ENCODE measurements at regions not wholly inside any gene's neighbourhood (a gene's known extent, or its start where the extent isn't known, plus 50 kb on each side); places are given as distances from the start of the nearest gene placed in this dataset.

DNA sequence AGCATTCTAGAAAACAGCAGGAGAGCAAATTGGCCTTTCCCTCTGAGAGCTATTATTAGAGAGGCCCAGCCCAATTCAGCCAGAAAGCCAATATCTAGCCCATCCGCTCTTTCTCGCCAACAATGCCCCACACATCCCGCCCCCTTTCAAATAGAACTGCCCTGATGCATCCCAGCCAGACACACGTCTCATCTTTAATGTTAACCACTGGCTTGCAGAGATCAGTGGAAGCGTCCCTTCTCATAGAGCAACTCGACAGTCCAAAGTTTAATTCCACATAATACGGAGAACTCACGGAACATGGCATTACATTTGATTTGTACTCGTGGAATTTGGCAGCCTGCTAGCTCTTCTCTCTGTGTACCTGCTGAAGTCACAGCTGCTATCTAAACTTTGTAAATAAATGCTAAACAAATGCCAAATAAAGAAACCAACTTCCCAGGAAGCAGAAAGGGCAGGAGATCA is 304.4 kb downstream of the DHX15 start:
- Histone ChIP-seq H3K4me3 (no peak overlapping the region), H3K9me3 (no peaks in the 10 kb centered on the region), H3K36me3 (no peaks in the 10 kb centered on the region), H3K27me3 (no peaks in the 10 kb centered on the region)
- no peak for DNase-seq

DNA sequence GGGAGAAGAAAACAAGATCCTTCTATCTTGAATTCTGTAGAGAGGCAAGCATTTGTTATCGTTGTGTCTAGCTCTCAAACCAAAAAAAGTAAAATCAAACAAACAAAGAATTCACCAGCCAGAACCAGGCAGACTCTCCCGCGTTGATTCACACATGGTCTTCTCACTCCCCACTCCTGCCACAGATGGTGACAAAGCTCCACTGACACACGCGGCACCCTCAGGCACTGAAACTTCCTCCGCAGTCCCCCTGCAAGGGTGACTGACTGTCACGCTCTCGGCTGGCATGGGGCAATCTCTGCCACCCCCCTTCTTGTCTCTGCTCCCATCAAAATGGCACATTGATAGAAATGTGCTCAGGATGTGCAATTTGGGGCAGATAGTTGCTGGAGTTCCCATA is 304.9 kb downstream of the DHX15 start:
- DNase-seq, result no peak

DNA sequence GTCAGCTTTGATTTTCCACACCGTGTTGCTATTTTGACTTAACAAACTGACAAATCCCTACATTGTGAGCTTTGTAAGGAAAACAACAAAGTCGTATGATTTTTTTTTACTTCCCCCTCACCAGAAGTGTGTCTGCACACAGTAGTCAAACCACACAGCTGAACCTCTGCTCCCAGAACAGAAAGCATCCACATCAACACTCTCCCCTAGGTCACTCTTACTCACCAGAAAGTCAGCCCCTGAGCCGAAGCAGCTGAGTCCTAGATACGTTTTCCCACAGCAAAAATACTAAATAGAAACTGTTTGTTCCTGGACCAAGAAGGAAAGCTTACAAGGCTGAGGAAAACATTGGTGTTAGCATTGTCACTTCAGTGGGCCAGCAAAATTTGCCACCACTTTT is 305.7 kb downstream of the DHX15 start:
- Histone ChIP-seq H3K27me3 (no peaks in the 10 kb centered on the region), H3K36me3 (no peaks in the 10 kb centered on the region), H3K9me3 (no peaks in the 10 kb centered on the region), H3K4me3 (no peak overlapping the region)
- DNase-seq, result no peak

More for the DNA sequence above, 304.9 kb downstream of the DHX15 start:
- Histone ChIP-seq H3K27me3 (no peaks in the 10 kb centered on the region), H3K4me3 (no peak overlapping the region), H3K36me3 (no peaks in the 10 kb centered on the region), H3K9me3 (no peaks in the 10 kb centered on the region)

DNA sequence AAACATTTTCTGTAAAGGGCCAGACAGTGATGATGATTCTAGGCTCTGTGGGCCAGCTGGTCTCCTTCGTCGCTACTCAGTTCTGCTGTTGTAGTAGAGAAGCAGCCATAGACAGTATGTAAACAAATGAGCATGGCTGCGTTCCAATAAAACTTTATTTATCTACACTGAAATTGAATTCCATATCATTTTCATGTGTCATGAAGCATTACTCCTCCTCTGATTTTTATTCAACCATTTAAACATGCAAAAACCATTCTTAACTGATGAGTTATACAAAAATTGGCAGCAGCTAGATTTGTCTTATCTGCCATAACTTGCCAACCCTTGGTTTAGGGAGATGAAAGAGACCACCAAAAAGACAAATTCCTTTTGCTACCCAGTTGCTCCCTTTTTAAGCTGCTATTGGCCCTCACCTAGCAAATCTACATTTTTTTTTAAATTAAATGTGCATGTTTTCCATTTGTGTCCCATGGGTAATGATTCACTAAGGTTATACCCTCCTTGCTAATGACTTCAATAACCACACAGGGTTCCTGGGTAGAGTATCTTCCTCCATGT is 309.9 kb downstream of the DHX15 start:
- peak; percentile 49 for DNase-seq
- Histone ChIP-seq H3K9me3 (no peaks in the 10 kb centered on the region), H3K4me3 (no peak overlapping the region), H3K36me3 (no peaks in the 10 kb centered on the region), H3K27me3 (no peaks in the 10 kb centered on the region)

DNA sequence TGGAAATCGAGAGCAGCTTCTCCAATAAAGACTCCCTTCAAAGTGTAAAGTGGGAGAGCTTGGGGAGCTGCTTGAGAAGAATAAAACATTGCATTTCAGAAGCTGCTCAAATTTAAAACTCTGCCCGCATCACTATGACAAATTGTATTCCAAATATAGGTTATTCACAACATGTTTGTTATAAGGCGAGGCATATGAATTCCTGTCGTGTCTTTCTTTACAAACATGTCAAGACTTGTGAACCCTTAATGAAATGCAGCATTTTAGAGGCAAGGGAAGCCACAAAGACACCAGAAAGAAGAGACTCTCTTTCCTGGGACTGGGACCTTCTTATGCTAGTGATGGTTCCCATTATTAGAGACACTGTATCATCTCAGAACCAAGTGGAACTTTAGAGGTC is 311.2 kb downstream of the DHX15 start:
- H3K9me3 ChIP-seq, result no peaks in the 10 kb centered on the region
- H3K4me3 ChIP-seq, result no peak overlapping the region
- DNase-seq, result no peak
- no peaks in the 10 kb centered on the region for H3K36me3 ChIP-seq
- no peaks in the 10 kb centered on the region for H3K27me3 ChIP-seq

DNA sequence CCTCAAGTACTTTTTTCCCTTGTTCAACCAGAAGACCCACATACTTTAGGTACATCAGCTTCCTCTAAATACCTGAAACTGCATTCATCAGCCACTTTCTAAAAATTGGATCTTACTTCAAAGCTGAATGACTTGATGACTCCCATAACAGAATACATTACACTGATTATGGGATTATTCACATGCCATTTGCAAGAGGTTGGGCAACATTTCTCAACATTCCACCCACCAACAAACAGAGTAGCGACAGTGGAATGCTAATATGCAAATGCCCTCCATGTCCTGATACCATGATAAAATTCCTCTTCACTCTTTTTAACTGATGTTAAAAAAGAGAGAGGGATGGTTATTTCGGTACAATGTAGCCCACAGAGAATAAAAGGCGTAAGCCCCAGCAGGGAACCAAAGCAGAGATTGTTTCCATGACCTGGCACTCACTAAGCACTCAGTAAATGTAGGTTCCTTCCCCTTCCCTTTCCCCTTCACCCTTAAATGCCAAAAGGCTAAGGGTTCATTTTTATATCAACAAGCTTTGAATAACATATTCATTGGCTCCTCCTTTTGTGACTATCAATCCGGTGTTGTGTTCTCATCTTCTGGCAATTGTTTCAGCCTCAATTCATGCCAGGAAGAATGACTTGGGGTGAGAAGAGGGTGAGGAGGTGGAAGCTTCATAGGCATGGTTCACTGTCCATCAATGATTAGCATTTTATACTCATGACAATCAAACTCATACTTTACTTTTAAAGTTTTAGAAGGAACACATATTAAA is 317.2 kb downstream of the DHX15 start:
- no peaks in the 10 kb centered on the region for H3K9me3 ChIP-seq
- no peak overlapping the region for H3K4me3 ChIP-seq
- no peaks in the 10 kb centered on the region for H3K36me3 ChIP-seq
- DNase-seq, result no peak
- no peaks in the 10 kb centered on the region for H3K27me3 ChIP-seq

DNA sequence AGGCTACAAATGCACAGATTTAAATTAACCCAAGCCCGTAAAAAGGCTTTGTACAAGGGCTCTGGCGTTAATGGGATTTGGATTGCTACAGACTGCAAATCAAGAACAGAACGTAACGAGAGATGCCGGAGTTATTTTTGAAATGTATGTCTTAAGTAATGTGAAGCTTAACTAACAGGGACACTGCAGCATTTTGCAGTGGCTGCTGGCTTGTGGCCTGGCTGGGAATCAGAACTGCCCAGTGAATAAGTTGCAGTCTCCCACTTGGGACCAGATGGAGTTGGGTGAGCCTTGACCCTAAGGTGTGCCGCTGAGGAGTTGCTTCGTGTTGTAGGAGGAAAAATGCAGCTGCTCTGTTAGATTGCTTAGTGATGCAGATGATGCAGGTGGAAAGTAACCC is 318.4 kb downstream of the DHX15 start:
- no peak for DNase-seq
- H3K36me3 ChIP-seq, result no peaks in the 10 kb centered on the region

DNA sequence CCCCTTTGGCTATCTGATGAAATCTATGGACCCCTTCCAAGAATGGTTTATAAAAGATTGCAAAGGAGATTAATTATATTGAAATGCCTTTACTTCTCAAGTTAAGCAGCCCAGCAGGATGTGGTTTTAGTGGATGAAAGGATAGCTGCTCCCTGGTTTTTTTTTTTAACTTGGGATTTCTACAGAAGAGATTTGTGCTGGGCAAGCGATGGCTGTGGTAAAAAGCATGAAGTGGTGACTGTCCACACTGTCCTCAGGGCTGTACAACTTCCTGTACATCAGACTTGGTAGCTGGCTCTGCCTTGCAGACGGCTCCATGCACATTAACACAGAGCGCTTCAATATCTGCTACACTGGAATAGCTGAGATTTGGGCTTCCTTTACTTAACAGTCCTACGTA is 321.7 kb downstream of the DHX15 start:
- DNase-seq, result no peak
- Histone ChIP-seq H3K9me3 (no peaks in the 10 kb centered on the region), H3K36me3 (no peaks in the 10 kb centered on the region), H3K27me3 (no peaks in the 10 kb centered on the region), H3K4me3 (no peak overlapping the region)

More for the DNA sequence above, 318.4 kb downstream of the DHX15 start:
- H3K9me3 ChIP-seq, result no peaks in the 10 kb centered on the region
- no peaks in the 10 kb centered on the region for H3K27me3 ChIP-seq
- no peak overlapping the region for H3K4me3 ChIP-seq

DNA sequence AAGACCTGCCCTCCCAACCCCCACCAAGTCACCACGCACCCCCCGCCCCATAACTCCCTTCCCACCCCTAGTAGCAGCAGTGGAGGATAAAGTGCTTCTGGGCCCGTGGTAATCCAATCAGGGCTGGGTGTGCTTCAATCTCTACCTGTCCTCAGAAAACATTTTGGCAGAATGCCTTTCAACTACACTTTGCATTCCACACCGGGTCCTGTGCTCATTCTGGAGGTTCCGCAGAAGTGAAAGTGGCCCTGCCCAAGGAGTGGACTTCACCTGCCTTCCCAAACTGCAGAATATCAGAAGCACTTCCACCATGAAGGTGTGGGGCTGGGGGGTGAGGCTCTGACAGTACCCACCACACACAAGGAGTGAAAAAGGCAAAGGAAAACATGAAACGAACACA is 322.3 kb downstream of the DHX15 start:
- H3K36me3 ChIP-seq, result no peaks in the 10 kb centered on the region

DNA sequence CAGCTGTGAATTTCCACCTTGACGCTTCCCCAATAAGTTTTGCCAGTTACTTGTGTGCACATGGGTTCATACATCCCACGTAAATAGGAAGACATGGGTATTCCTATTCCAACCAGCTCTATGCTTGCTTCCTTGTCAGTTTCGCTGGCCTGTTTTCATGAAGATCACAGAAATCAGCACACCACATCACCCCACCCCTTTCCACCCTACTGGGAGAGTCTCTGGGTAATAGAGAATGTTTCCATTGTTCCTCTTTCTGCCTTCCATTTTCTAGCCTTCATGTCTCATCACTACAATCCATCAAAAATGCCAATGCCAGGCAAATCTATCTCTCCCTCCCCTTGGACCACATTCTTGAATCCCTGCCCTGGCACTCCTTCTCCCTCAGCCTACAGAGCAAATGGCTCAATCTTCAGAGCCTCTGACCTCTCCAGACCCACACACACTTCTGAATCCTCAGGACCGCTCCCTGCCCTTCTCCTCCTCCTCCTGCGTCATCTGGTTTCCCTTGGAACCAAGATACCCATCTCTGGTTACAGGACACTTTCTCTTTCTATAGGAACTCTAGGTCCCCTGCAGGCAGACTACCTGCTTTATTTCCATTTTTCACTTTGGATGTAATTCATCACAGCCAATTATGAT is 323.3 kb downstream of the DHX15 start:
- Histone ChIP-seq H3K36me3 (no peaks in the 10 kb centered on the region), H3K4me3 (no peak overlapping the region), H3K27me3 (no peaks in the 10 kb centered on the region), H3K9me3 (no peaks in the 10 kb centered on the region)
- peak; percentile 49 for DNase-seq

More for the DNA sequence above, 322.3 kb downstream of the DHX15 start:
- Histone ChIP-seq H3K27me3 (no peaks in the 10 kb centered on the region), H3K4me3 (no peak overlapping the region), H3K9me3 (no peaks in the 10 kb centered on the region)
- DNase-seq, result no peak

DNA sequence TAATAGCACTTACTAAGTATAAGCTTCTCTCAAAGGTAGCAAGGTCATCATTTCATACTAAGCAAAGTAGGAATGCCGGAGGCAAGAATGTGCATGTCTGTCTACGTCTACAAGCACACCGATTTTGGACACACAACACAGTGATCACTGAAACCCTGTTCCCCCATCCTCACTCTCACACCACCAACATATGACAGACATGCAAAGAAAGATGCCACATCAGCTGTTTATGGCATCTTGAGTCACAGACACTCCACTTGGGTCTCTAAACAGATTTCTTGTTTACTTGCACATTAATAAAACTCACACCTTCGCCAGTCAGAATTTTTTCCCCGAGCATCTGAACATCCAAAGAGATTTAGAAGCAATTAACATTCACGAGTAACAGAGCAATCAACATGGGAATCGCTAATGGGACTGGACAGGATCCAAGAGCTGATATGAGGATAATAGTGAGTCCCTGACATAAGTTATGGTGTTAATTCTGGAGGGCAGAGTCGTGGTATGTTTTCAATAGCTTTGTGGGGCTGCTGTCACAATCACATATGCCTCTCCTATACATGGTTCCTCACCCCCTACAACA is 324.1 kb downstream of the DHX15 start:
- Histone ChIP-seq H3K4me3 (no peak overlapping the region), H3K9me3 (no peaks in the 10 kb centered on the region), H3K36me3 (no peaks in the 10 kb centered on the region), H3K27me3 (no peaks in the 10 kb centered on the region)
- DNase-seq, result no peak

DNA sequence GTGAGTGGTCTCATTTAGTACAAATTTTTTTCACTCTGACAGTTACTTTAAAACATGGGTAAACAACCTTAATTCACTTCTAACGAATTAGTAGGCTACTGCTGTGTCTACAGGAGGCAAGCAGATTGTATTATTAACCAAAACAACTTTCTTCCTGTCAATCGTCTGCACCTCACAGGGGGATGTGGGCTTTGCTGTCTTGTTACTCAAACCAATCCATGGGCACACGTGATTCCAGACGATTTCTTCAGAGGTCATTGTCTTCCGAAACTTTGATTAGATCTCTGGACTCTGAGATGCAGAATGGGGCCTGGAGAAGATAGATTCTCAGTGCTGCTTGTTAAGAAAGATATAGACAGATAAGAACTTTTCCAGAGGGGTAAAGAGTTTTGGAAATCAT is 327.8 kb downstream of the DHX15 start:
- Histone ChIP-seq H3K36me3 (no peaks in the 10 kb centered on the region), H3K4me3 (no peak overlapping the region), H3K27me3 (no peaks in the 10 kb centered on the region), H3K9me3 (no peaks in the 10 kb centered on the region)
- DNase-seq, result no peak

DNA sequence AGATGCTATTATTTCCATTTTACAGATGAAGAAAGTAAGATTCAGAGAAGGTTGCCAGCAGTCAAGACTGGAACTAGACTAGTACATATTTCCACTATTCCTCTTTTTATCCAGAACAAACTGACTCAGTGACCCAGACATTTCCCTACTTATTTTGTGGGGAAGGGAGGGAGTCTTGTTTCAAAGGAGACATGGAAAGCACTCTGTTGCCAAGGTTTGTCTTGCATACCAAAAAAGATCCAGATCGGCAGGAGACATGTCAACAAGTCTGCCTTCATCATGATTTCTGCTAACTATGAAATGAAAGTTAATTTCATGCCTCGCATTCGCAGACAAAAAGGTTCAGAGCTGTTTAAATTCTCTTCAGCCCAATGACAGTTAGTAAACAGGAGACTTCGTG is 328.3 kb downstream of the DHX15 start:
- DNase-seq, result no peak
- no peaks in the 10 kb centered on the region for H3K9me3 ChIP-seq
- H3K27me3 ChIP-seq, result no peaks in the 10 kb centered on the region
- no peaks in the 10 kb centered on the region for H3K36me3 ChIP-seq
- H3K4me3 ChIP-seq, result no peak overlapping the region

DNA sequence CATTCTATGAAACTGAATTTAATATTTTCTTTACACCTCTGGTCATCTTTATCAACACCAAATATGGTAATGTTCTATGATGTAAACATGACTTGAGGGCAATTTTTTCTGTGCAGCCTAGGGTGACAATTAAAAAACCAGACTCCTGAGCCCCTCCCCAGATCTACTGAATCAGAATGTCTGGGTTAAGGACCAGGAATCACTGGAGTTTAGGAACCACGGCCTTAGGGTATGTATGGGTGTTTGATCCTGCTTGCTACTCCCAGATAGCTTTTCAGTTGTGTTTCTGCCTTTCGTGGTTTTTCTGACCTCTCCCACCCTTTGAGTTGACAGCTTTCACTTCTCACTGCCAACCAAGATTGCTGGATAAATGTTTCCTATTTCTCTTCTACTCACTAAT is 332.2 kb downstream of the DHX15 start:
- H3K36me3 ChIP-seq, result no peaks in the 10 kb centered on the region
- DNase-seq, result no peak
- no peak overlapping the region for H3K4me3 ChIP-seq
- H3K27me3 ChIP-seq, result no peaks in the 10 kb centered on the region
- H3K9me3 ChIP-seq, result no peaks in the 10 kb centered on the region

DNA sequence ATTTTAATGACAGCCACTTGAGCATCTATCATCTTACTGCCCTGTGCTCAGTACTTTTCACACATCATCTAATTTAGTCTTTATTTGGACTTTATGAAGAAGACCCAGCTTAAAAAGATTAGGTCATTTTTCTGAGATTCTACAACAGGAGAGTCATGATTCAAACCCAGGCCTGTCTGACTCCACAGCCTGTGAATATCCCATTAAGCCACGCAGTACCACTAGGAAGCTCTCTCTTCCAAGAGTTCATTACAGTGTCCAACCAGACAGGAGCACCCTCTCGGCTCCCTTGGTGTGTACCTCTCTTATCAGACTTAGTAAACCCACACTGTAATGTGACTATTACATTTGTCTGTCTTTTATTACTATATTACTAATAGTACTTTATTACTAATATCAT is 332.8 kb downstream of the DHX15 start:
- Histone ChIP-seq H3K27me3 (no peaks in the 10 kb centered on the region), H3K9me3 (no peaks in the 10 kb centered on the region), H3K4me3 (no peak overlapping the region), H3K36me3 (no peaks in the 10 kb centered on the region)
- DNase-seq, result no peak

DNA sequence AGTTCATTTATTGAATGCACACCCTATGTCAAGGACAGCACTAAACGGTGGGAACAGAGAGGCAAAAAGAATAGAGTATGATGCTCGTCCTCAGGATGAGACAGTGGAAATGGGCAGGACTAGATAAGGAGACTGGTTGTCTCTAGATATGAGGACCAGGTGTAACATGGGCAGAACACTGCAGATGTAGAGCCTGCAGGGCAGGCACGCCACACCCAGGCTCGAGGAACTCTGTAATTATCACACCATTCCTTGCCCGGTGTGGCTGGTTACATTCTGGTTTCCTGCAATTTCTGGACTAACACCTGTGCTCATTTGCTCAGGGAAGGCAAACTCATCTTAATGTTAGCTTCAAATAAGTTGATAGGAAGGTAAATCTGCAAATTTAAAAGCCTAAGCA is 334.4 kb downstream of the DHX15 start:
- no peaks in the 10 kb centered on the region for H3K9me3 ChIP-seq
- no peak for DNase-seq
- H3K36me3 ChIP-seq, result no peaks in the 10 kb centered on the region
- no peak overlapping the region for H3K4me3 ChIP-seq
- no peaks in the 10 kb centered on the region for H3K27me3 ChIP-seq
